Prostate gland (tissue), 2 donors: ENCODE measurements at regions not wholly inside any gene's neighbourhood (a gene's known extent, or its start where the extent isn't known, plus 50 kb on each side); places are given as distances from the start of the nearest gene placed in this dataset.

ENCODE experiments used
- DNase-seq: peaks from one replicate; pipeline ENCODE4 v3.0.0-alpha.2; 2019; ENCODE audit warnings: low spot score
- H3K27ac ChIP-seq, 2 donors: fragments of 200-600 bp; sonication (generic); 2 replicates each; pipeline ENCODE4 v1.5.1; 2017 to 2019
- H3K27me3 ChIP-seq: fragments of 200-600 bp; sonication (generic); replicated peaks from 2 replicates; pipeline ENCODE4 v1.5.1; 2019; ENCODE audit not compliant: insufficient read depth
- H3K36me3 ChIP-seq, 2 donors: fragments of 200-600 bp; sonication (generic); 1 replicate in 1 of 2; 2 replicates in 1 of 2; pipeline versions ENCODE4 v1.5.1 to v1.8.1; 2017 to 2019
- H3K4me1 ChIP-seq: fragments of 200-600 bp; sonication (generic); replicated peaks from 2 replicates; pipeline ENCODE4 v1.5.1; 2019
- H3K4me3 ChIP-seq, 2 donors: fragments of 200-600 bp; sonication (generic); 2 replicates each; pipeline ENCODE4 v1.5.1; 2017 to 2019
- H3K9me3 ChIP-seq: fragments of 200-600 bp; sonication (generic); 2 replicates; pipeline ENCODE4 v1.5.1; 2017
- POLR2A ChIP-seq: fragments of 450-650 bp; IDR thresholded peaks from one replicate; pipeline ENCODE4 v1.6.1; 2016; ENCODE audit warnings: antibody characterized with exemption, mild to moderate bottlenecking
- POLR2AphosphoS5 ChIP-seq: sonication (generic); formaldehyde crosslinking; IDR thresholded peaks from one replicate; pipeline ENCODE4 v1.6.1; 2017; ENCODE audit warnings: antibody characterized with exemption
- WGBS: methylation state at CpG from one replicate; pipeline ENCODE4 v1.1.5; 2018; 5-methylcytosine and 5-hydroxymethylcytosine counted together
- intact Hi-C: fragments of 100-400 bp; cut with DNase I; formaldehyde crosslinking; loops from one replicate; pipeline ENCODE4 v1.14.2; 2022
- TF ChIP-seq, protein P1 (sequence below), 4 experiments: fragments of 200-600 bp in 2 of 4; fragments of 450-650 bp in 2 of 4; sonication (generic) in 2 of 4; IDR thresholded peaks; 1 replicate in 3 of 4; 2 replicates in 1 of 4; pipeline ENCODE4 v1.5.1; 2016 to 2019; ENCODE audit warnings: antibody characterized with exemption in 4 of 4, mild to moderate bottlenecking in 2 of 4, moderate library complexity in 2 of 4

- no peak overlapping the region for H3K4me3 ChIP-seq
- H3K27ac ChIP-seq = no peak overlapping the region
- no peaks in the 10 kb centered on the region for H3K36me3 ChIP-seq
- 79% methylated on average over 2 of the region's 2 CpGs for WGBS
- H3K27me3 ChIP-seq = no peaks in the 10 kb centered on the region
- H3K9me3 ChIP-seq = no peaks in the 10 kb centered on the region
- intact Hi-C loops = no loop called here
- no peaks in the 10 kb centered on the region for H3K4me1 ChIP-seq
- TF ChIP-seq, protein P1, sequence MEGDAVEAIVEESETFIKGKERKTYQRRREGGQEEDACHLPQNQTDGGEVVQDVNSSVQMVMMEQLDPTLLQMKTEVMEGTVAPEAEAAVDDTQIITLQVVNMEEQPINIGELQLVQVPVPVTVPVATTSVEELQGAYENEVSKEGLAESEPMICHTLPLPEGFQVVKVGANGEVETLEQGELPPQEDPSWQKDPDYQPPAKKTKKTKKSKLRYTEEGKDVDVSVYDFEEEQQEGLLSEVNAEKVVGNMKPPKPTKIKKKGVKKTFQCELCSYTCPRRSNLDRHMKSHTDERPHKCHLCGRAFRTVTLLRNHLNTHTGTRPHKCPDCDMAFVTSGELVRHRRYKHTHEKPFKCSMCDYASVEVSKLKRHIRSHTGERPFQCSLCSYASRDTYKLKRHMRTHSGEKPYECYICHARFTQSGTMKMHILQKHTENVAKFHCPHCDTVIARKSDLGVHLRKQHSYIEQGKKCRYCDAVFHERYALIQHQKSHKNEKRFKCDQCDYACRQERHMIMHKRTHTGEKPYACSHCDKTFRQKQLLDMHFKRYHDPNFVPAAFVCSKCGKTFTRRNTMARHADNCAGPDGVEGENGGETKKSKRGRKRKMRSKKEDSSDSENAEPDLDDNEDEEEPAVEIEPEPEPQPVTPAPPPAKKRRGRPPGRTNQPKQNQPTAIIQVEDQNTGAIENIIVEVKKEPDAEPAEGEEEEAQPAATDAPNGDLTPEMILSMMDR (IDR thresholded peaks at IDR 0.05) = no peak
- no peak for TF ChIP-seq POLR2AphosphoS5
- TF ChIP-seq POLR2A = no peak
- DNase-seq = no peak
These were observed 282.9 kb downstream of the DUSP6 start for GRCh38 chr12:89069431-89069830.

DNA sequence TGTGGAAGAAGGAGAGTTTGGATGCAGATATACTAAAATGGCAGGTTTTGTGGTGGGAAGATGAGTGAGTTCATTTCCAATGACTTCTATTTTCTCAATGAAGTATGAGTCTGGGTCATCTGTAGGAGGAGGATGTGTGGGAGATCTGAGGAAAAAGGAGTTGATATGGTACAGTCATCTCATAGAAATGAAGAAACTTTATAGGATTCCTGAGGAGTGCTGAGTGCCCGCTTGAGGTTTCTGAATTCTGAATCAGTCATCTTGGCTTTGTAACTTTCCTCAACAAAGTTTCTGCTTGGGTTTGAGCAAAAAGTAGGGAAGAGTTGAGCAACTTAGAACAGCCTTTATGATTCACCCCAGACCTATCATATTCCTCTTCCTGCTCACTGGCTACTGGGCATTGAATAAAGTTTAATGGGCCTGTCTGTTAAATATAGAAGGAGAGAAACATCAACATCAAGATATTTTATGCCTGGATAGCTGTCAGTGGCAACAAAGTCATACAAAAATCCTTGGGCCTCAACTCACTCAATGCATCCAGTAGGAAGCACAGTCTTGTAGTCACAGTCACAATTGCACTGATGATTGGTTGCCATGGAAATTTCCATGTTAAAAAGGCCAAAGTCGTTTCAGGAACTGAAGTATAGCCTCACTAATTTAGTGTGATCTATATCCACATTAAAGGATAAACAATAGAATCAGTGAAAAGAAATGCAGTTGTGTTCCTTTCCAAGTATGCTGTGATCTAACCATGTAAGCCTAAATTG lies 284.7 kb downstream of the DUSP6 start:
- Histone ChIP-seq H3K4me3 (no peak overlapping the region), H3K9me3 (no peaks in the 10 kb centered on the region), H3K36me3 (no peaks in the 10 kb centered on the region), H3K27me3 (no peaks in the 10 kb centered on the region), H3K4me1 (no peaks in the 10 kb centered on the region), H3K27ac (no peak overlapping the region)
- 64% methylated on average over 2 of the region's 2 CpGs for WGBS
- intact Hi-C loops = no loop called here
- TF ChIP-seq POLR2AphosphoS5 = no peak
- TF ChIP-seq, protein P1 (IDR thresholded peaks at IDR 0.05) = no peak
- TF ChIP-seq POLR2A = no peak
- DNase-seq = no peak

DNA sequence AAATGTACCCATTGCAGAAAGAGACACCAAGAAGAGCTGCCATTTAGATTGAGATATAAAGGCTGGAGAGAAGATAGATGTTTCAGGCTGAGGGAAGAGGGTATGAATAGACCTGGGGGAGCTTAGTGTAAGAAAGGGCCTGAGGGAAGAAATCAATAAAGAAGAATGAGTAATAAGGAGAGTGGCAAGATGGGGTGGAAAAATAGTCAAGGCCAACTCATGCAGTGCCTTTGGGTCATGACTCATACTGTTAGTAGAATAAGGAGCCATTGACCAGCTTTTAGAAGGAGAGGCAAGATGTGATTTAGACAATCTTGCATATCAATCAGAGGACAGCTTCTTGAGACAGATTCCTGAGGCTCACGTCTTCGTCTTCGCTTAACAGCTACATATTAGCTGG lies 287.5 kb downstream of the DUSP6 start:
- TF ChIP-seq POLR2A (no peak), POLR2AphosphoS5 (no peak)
- TF ChIP-seq, protein P1 (IDR thresholded peaks at IDR 0.05) = no peak
- H3K4me1 ChIP-seq = no peaks in the 10 kb centered on the region
- intact Hi-C loops = no loop called here
- WGBS = 94% methylated on average over 3 of the region's 3 CpGs
- no peaks in the 10 kb centered on the region for H3K9me3 ChIP-seq
- no peak for DNase-seq
- H3K36me3 ChIP-seq = no peaks in the 10 kb centered on the region
- H3K4me3 ChIP-seq = no peak overlapping the region
- no peak overlapping the region for H3K27ac ChIP-seq
- H3K27me3 ChIP-seq = no peaks in the 10 kb centered on the region

DNA sequence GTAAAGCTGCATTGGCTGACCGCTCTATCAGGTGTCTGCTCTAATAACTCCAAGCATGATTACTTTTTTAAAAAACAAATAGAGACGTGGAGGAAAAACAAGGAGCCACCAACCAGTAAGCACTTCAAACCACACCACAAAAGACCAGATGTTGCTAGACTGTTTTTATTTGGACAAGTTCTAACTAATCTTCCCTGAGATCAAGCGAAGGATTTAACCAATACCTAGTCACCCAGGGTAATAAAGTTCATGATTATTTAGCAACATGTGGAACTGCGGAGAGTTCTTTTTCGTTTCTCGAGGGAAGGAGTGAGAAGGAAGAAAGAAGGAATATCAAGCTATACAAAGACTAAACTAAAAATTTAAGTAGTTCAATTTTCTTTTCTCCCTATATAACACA lies 288.1 kb downstream of the DUSP6 start:
- TF ChIP-seq POLR2AphosphoS5 (no peak), POLR2A (no peak)
- TF ChIP-seq, protein P1 (IDR thresholded peaks at IDR 0.05) = no peak
- no peak overlapping the region for H3K4me3 ChIP-seq
- H3K9me3 ChIP-seq = no peaks in the 10 kb centered on the region
- H3K27ac ChIP-seq = no peak overlapping the region
- no peaks in the 10 kb centered on the region for H3K4me1 ChIP-seq
- 53% methylated on average over 6 of the region's 6 CpGs for WGBS
- H3K36me3 ChIP-seq = no peaks in the 10 kb centered on the region
- no peaks in the 10 kb centered on the region for H3K27me3 ChIP-seq
- DNase-seq = no peak
- intact Hi-C loops = no loop called here

- 48% methylated on average over 2 of the region's 2 CpGs for WGBS
- Histone ChIP-seq H3K4me1 (no peaks in the 10 kb centered on the region), H3K4me3 (no peak overlapping the region), H3K9me3 (no peaks in the 10 kb centered on the region), H3K27me3 (no peaks in the 10 kb centered on the region), H3K36me3 (no peaks in the 10 kb centered on the region), H3K27ac (no peak overlapping the region)
- DNase-seq = no peak
- intact Hi-C loops = no loop called here
- TF ChIP-seq, protein P1 (IDR thresholded peaks at IDR 0.05) = no peak
- TF ChIP-seq POLR2A (no peak), POLR2AphosphoS5 (no peak)
These were observed 289.3 kb downstream of the DUSP6 start for GRCh38 chr12:89062996-89063395.
